HEK293 (cell line): ENCODE measurements at regions not wholly inside any gene's neighbourhood (a gene's known extent, or its start where the extent isn't known, plus 50 kb on each side); places are given as distances from the start of the nearest gene placed in this dataset.
A peak's percentile ranks its signal among the peaks of the same experiment; 100 is the strongest.

Experiments used
- CTCF ChIA-PET: fragments of 350-600 bp; formaldehyde crosslinking; extraction: SDS; loops from one replicate; lab custom pipeline; 2021; ENCODE audit warnings: antibody characterized with exemption; lab: Yijun Ruan, JAX
- POLR2A ChIA-PET: fragments of 300-600 bp; formaldehyde crosslinking; extraction: SDS; loops from one replicate; lab custom pipeline; 2020; ENCODE audit warnings: antibody characterized with exemption, inconsistent platforms; lab: Yijun Ruan, JAX
- H3K27ac ChIP-seq: fragments of 200-500 bp; sonication (Bioruptor generic); 2 replicates; pipeline ENCODE4 v1.5.1; 2014; ENCODE audit warnings: low read depth, low read length, control low read depth, inconsistent platforms; ENCODE audit errors: extremely low read depth
- H3K36me3 ChIP-seq, 2 experiments: fragments of 200-500 bp in 1 of 2; sonication (Bioruptor generic) in 1 of 2; 1 replicate in 1 of 2; 2 replicates in 1 of 2; pipeline ENCODE4 v1.5.1; 2014 to 2017; ENCODE audit warnings: inconsistent platforms in 2 of 2, low read length in 2 of 2; ENCODE audit not compliant: control insufficient read depth in 2 of 2, insufficient read depth in 1 of 2
- H3K4me1 ChIP-seq: fragments of 200-500 bp; sonication (Bioruptor generic); 2 replicates; pipeline ENCODE4 v1.5.1; 2014; ENCODE audit warnings: mild to moderate bottlenecking, low read length, inconsistent platforms; ENCODE audit not compliant: control insufficient read depth, insufficient read depth
- H3K4me3 ChIP-seq: 2 replicates; pipeline ENCODE4 v1.5.1; 2011; ENCODE audit warnings: low read depth, mild to moderate bottlenecking, control low read depth, low read length, moderate library complexity
- H3K9me3 ChIP-seq: fragments of 200-500 bp; sonication (Bioruptor generic); 2 replicates; pipeline ENCODE4 v1.5.1; 2014; ENCODE audit warnings: low read depth, low read length, inconsistent platforms; ENCODE audit not compliant: control insufficient read depth, insufficient read depth
- ATF2 ChIP-seq: fragments of 450-650 bp; formaldehyde crosslinking; IDR thresholded peaks from 2 replicates; pipeline ENCODE4 v1.5.1; 2016; ENCODE audit warnings: missing biosample characterization, missing genetic modification characterization, low read depth
- EGR2 ChIP-seq: fragments of 450-650 bp; formaldehyde crosslinking; IDR thresholded peaks from 2 replicates; pipeline ENCODE4 v1.5.1; 2016; ENCODE audit warnings: low read depth, missing biosample characterization, missing genetic modification characterization
- FEZF1 ChIP-seq: fragments of 450-650 bp; formaldehyde crosslinking; IDR thresholded peaks from 2 replicates; pipeline ENCODE4 v1.5.1; 2016; ENCODE audit warnings: missing biosample characterization, missing genetic modification characterization
- GLI4 ChIP-seq: fragments of 450-650 bp; formaldehyde crosslinking; IDR thresholded peaks from 2 replicates; pipeline ENCODE4 v1.5.1; 2016; ENCODE audit warnings: missing biosample characterization, missing genetic modification characterization
- OVOL3 ChIP-seq: fragments of 450-650 bp; formaldehyde crosslinking; IDR thresholded peaks from 2 replicates; pipeline ENCODE4 v1.5.1; 2016; ENCODE audit warnings: missing biosample characterization, missing genetic modification characterization
- SP7 ChIP-seq: fragments of 450-650 bp; formaldehyde crosslinking; IDR thresholded peaks from 2 replicates; pipeline ENCODE4 v1.5.1; 2016; ENCODE audit warnings: missing biosample characterization, missing genetic modification characterization
- TCF7L2 ChIP-seq: IDR thresholded peaks from 2 replicates; pipeline ENCODE4 v1.6.1; 2011; ENCODE audit warnings: low read depth, mild to moderate bottlenecking, inconsistent platforms, low read length, moderate library complexity, borderline replicate concordance
- ZBTB48 ChIP-seq: fragments of 450-650 bp; formaldehyde crosslinking; IDR thresholded peaks from 2 replicates; pipeline ENCODE4 v1.5.1; 2016; ENCODE audit warnings: missing biosample characterization, missing genetic modification characterization
- ZBTB8A ChIP-seq: fragments of 450-650 bp; formaldehyde crosslinking; IDR thresholded peaks from 2 replicates; pipeline ENCODE4 v1.5.1; 2016; ENCODE audit warnings: missing biosample characterization, missing genetic modification characterization
- ZFHX2 ChIP-seq: fragments of 450-650 bp; formaldehyde crosslinking; conservative IDR thresholded peaks from 2 replicates; pipeline ENCODE4 v1.5.1; 2016; ENCODE audit warnings: missing biosample characterization, missing genetic modification characterization
- ZNF2 ChIP-seq: fragments of 450-650 bp; formaldehyde crosslinking; IDR thresholded peaks from 2 replicates; pipeline ENCODE4 v1.5.1; 2016; ENCODE audit warnings: missing biosample characterization, missing genetic modification characterization
- ZNF24 ChIP-seq: fragments of 450-650 bp; formaldehyde crosslinking; IDR thresholded peaks from 2 replicates; pipeline ENCODE4 v1.5.1; 2016; ENCODE audit warnings: missing biosample characterization, missing genetic modification characterization
- ZNF26 ChIP-seq: fragments of 450-650 bp; formaldehyde crosslinking; IDR thresholded peaks from 2 replicates; pipeline ENCODE4 v1.5.1; 2016; ENCODE audit warnings: missing biosample characterization, missing genetic modification characterization
- ZNF341 ChIP-seq: fragments of 450-650 bp; formaldehyde crosslinking; IDR thresholded peaks from 2 replicates; pipeline ENCODE4; 2016; ENCODE audit warnings: low read depth, missing biosample characterization, missing genetic modification characterization
- ZNF510 ChIP-seq: fragments of 450-650 bp; formaldehyde crosslinking; IDR thresholded peaks from 2 replicates; pipeline ENCODE4 v1.5.1; 2018; ENCODE audit warnings: mild to moderate bottlenecking, missing genetic modification characterization, missing biosample characterization; ENCODE audit not compliant: insufficient replicate concordance
- ZNF548 ChIP-seq: fragments of 450-650 bp; formaldehyde crosslinking; IDR thresholded peaks from 2 replicates; pipeline ENCODE4 v1.5.1; 2016; ENCODE audit warnings: missing biosample characterization, missing genetic modification characterization
- ZNF629 ChIP-seq: fragments of 450-650 bp; formaldehyde crosslinking; IDR thresholded peaks from 2 replicates; pipeline ENCODE4 v1.5.1; 2017; ENCODE audit warnings: missing biosample characterization, missing genetic modification characterization
- ZNF639 ChIP-seq: fragments of 450-650 bp; formaldehyde crosslinking; IDR thresholded peaks from 2 replicates; pipeline ENCODE4 v1.5.1; 2016; ENCODE audit warnings: missing biosample characterization, missing genetic modification characterization
- ZNF645 ChIP-seq: fragments of 450-650 bp; formaldehyde crosslinking; IDR thresholded peaks from 2 replicates; pipeline ENCODE4; 2016; ENCODE audit warnings: missing biosample characterization, missing genetic modification characterization
- ZSCAN16 ChIP-seq: fragments of 450-650 bp; formaldehyde crosslinking; IDR thresholded peaks from 2 replicates; pipeline ENCODE4 v1.5.1; 2016; ENCODE audit warnings: missing biosample characterization, missing genetic modification characterization
- TF ChIP-seq, protein P1 (sequence below): fragments of 450-650 bp; formaldehyde crosslinking; IDR thresholded peaks from 2 replicates; pipeline ENCODE4 v1.5.1; 2017; ENCODE audit warnings: missing biosample characterization, mild to moderate bottlenecking, missing genetic modification characterization, moderate library complexity
- TF ChIP-seq, protein P2 (sequence below): fragments of 450-650 bp; formaldehyde crosslinking; IDR thresholded peaks from 2 replicates; pipeline ENCODE4 v1.5.1; 2016; ENCODE audit warnings: missing biosample characterization, missing genetic modification characterization
- TF ChIP-seq, protein P3 (sequence below): sonication (generic); formaldehyde crosslinking; IDR thresholded peaks from 2 replicates; pipeline ENCODE4 v1.8.1; 2022; ENCODE audit warnings: mild to moderate bottlenecking, moderate library complexity, missing genetic modification reagents

DNA sequence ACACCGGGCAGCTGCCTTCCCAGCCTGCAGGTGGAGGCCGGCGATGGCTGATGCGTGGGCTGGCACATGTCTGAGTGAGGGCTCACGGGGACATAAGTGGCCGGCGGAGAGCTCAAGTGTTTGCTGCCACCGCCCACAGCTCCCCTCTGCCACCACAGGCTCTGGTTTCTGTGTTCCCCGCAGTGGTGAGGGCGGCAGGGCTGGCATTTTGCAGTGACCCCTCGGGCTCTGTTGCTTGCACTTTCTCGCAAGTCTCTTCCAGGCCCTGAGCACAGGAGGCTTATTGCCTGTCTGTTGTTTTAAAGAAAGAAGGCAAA, 271.0 kb upstream of the RTL1 start (continued):
- TF ChIP-seq, protein P1, sequence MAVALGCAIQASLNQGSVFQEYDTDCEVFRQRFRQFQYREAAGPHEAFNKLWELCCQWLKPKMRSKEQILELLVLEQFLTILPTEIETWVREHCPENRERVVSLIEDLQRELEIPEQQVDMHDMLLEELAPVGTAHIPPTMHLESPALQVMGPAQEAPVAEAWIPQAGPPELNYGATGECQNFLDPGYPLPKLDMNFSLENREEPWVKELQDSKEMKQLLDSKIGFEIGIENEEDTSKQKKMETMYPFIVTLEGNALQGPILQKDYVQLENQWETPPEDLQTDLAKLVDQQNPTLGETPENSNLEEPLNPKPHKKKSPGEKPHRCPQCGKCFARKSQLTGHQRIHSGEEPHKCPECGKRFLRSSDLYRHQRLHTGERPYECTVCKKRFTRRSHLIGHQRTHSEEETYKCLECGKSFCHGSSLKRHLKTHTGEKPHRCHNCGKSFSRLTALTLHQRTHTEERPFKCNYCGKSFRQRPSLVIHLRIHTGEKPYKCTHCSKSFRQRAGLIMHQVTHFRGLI (tag by site-specific recombination): no peak
- TF ChIP-seq ZSCAN16 (tag by site-specific recombination): no peak
- no peak for TF ChIP-seq ZNF2 (tag by site-specific recombination)
- TF ChIP-seq ZNF510 (tag by site-specific recombination): no peak
- TF ChIP-seq ZNF26 (tag by site-specific recombination): no peak
- TF ChIP-seq OVOL3: no peak
- TF ChIP-seq, protein P2, sequence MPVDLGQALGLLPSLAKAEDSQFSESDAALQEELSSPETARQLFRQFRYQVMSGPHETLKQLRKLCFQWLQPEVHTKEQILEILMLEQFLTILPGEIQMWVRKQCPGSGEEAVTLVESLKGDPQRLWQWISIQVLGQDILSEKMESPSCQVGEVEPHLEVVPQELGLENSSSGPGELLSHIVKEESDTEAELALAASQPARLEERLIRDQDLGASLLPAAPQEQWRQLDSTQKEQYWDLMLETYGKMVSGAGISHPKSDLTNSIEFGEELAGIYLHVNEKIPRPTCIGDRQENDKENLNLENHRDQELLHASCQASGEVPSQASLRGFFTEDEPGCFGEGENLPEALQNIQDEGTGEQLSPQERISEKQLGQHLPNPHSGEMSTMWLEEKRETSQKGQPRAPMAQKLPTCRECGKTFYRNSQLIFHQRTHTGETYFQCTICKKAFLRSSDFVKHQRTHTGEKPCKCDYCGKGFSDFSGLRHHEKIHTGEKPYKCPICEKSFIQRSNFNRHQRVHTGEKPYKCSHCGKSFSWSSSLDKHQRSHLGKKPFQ (tag by site-specific recombination): no peak
- TF ChIP-seq ATF2 (tag by site-specific recombination): no peak
- TF ChIP-seq, all 188 proteins: peak for 2

DNA sequence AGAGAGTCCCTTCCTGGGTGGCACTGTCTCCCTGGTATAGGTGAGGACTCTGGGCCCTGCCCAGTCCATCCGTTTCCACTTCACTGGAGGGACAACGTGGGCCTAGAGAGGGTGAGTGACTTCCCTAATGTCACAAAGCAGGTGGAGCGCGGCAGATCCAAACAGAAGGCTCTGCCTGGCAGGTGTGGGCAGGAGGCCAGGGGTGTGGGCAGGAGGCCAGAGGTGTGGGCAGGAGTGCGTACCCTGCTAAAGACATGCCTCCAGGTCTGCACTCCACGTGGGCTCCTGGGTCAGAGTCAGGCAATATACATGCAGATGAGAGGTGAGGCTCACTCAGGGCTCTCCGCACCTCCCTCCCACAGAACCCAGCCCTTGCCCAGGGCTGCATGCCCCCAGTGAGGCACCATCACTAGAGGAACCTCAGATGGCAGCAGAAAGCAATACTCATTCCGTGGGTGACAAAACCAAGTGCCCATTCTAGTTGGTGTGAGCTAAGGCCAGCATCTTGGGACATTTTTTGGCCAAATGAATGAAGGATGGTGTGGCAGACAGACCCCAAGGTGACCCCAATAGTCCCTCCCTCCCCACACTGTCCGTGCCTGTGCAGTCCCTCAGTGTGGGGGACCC, 271.6 kb upstream of the RTL1 start:
- Histone ChIP-seq H3K4me3 (no peak overlapping the region), H3K4me1 (no peaks in the 10 kb centered on the region), H3K36me3 (no peaks in the 10 kb centered on the region), H3K9me3 (no peaks in the 10 kb centered on the region), H3K27ac (no peak overlapping the region)
- CTCF ChIA-PET: no interaction called here
- TF ChIP-seq ZBTB8A (tag by site-specific recombination) (no peak), ZBTB48 (tag by site-specific recombination) (no peak), ZNF639 (tag by site-specific recombination) (no peak), ZFHX2 (tag by site-specific recombination) (peak; percentile 85), EGR2 (peak; percentile 84)
- POLR2A ChIA-PET: no interaction called here

- H3K4me1 ChIP-seq: no peaks in the 10 kb centered on the region
- no peak overlapping the region for H3K27ac ChIP-seq
- no peak overlapping the region for H3K4me3 ChIP-seq
- CTCF ChIA-PET: no interaction called here
- H3K9me3 ChIP-seq: no peaks in the 10 kb centered on the region
- H3K36me3 ChIP-seq: no peaks in the 10 kb centered on the region
- POLR2A ChIA-PET: no interaction called here
- TF ChIP-seq TCF7L2 (no peak), GLI4 (tag by site-specific recombination) (no peak), ZNF645 (tag by site-specific recombination) (no peak), SP7 (tag by site-specific recombination) (no peak), ZNF548 (no peak), ZNF341 (tag by site-specific recombination) (no peak), ZNF629 (tag by site-specific recombination) (no peak), FEZF1 (no peak), ZNF24 (tag by site-specific recombination) (no peak)
- TF ChIP-seq, protein P3, sequence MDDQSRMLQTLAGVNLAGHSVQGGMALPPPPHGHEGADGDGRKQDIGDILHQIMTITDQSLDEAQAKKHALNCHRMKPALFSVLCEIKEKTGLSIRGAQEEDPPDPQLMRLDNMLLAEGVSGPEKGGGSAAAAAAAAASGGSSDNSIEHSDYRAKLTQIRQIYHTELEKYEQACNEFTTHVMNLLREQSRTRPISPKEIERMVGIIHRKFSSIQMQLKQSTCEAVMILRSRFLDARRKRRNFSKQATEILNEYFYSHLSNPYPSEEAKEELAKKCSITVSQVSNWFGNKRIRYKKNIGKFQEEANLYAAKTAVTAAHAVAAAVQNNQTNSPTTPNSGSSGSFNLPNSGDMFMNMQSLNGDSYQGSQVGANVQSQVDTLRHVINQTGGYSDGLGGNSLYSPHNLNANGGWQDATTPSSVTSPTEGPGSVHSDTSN (CRISPR knock-in tag): no peak
These were observed 272.4 kb upstream of the RTL1 start for GRCh38 chr14:101175731-101176534.
